ENCODE measurements at regions not wholly inside any gene's neighbourhood (a gene's known extent, or its start where the extent isn't known, plus 50 kb on each side); places are given as distances from the start of the nearest gene placed in this dataset.

- no peak overlapping the region for H3K27ac Mint-ChIP-seq
- no peak for DNase-seq
- H3K9me3 Mint-ChIP-seq, result no peaks in the 10 kb centered on the region
- peaks cover 0 to 4% of the 10 kb centered on the region in 2 donors for H3K36me3 Mint-ChIP-seq
- ATAC-seq (ENCODE audit: low read depth in 2 of 2), result no peak
- H3K27me3 Mint-ChIP-seq, result peaks cover 15 to 36% (median 28%) of the 10 kb centered on the region in 3 donors
- H3K4me1 Mint-ChIP-seq, result peaks cover 0 to 6% (median 2%) of the 10 kb centered on the region in 3 donors
- no peak overlapping the region for H3K4me3 Mint-ChIP-seq
Measured at GRCh38 chr5:148921350-148921749, 94.9 kb downstream of the ADRB2 start.

- DNase-seq (no peak), ATAC-seq (ENCODE audit: low read depth in 2 of 2) (no peak)
- peaks cover 15 to 36% (median 35%) of the 10 kb centered on the region in 3 donors for H3K27me3 Mint-ChIP-seq
- peaks cover 0 to 4% of the 10 kb centered on the region in 2 donors for H3K36me3 Mint-ChIP-seq
- H3K4me3 Mint-ChIP-seq, result no peak overlapping the region
- H3K27ac Mint-ChIP-seq, result no peak overlapping the region
- H3K4me1 Mint-ChIP-seq, result peaks cover 0 to 9% (median 2%) of the 10 kb centered on the region in 3 donors
- no peaks in the 10 kb centered on the region for H3K9me3 Mint-ChIP-seq
Measured at GRCh38 chr5:148922606-148923005, 96.2 kb downstream of the ADRB2 start.

GRCh38 chr5:148923023-148923422 lies 96.6 kb downstream of the ADRB2 start:
- no peak for DNase-seq
- Mint-ChIP-seq H3K4me3 (no peak overlapping the region), H3K9me3 (no peaks in the 10 kb centered on the region), H3K36me3 (peaks cover 0 to 4% of the 10 kb centered on the region in 2 donors), H3K27me3 (peaks cover 15 to 36% (median 35%) of the 10 kb centered on the region in 3 donors), H3K27ac (no peak overlapping the region), H3K4me1 (peaks cover 0 to 9% (median 2%) of the 10 kb centered on the region in 3 donors)
- no peak for ATAC-seq (ENCODE audit: low read depth in 2 of 2)

GRCh38 chr5:148924817-148925216 lies 98.4 kb downstream of the ADRB2 start:
- DNase-seq (no peak), ATAC-seq (ENCODE audit: low read depth in 2 of 2) (no peak)
- no peak overlapping the region for H3K4me3 Mint-ChIP-seq
- peaks cover 3 to 9% (median 7%) of the 10 kb centered on the region in 3 donors for H3K4me1 Mint-ChIP-seq
- H3K27ac Mint-ChIP-seq, result no peak overlapping the region
- H3K9me3 Mint-ChIP-seq, result no peaks in the 10 kb centered on the region
- H3K27me3 Mint-ChIP-seq, result peaks cover 15 to 36% (median 35%) of the 10 kb centered on the region in 3 donors
- peaks cover 0 to 4% of the 10 kb centered on the region in 2 donors for H3K36me3 Mint-ChIP-seq

GRCh38 chr5:148926207-148926606 lies 99.8 kb downstream of the ADRB2 start:
- no peak for ATAC-seq (ENCODE audit: low read depth in 2 of 2)
- H3K27ac Mint-ChIP-seq, result no peak overlapping the region
- H3K9me3 Mint-ChIP-seq, result no peaks in the 10 kb centered on the region
- H3K4me1 Mint-ChIP-seq, result peaks cover 9 to 18% (median 15%) of the 10 kb centered on the region in 3 donors
- no peak overlapping the region for H3K4me3 Mint-ChIP-seq
- H3K27me3 Mint-ChIP-seq, result peaks cover 8 to 25% (median 22%) of the 10 kb centered on the region in 3 donors
- DNase-seq, result no peak
- H3K36me3 Mint-ChIP-seq, result peaks cover 0 to 4% of the 10 kb centered on the region in 2 donors

- H3K4me1 Mint-ChIP-seq, result peaks cover 17 to 30% (median 22%) of the 10 kb centered on the region in 3 donors
- no peak overlapping the region for H3K4me3 Mint-ChIP-seq
- peaks cover 5 to 19% (median 16%) of the 10 kb centered on the region in 3 donors for H3K27me3 Mint-ChIP-seq
- ATAC-seq (ENCODE audit: low read depth in 2 of 2) (no peak), DNase-seq (no peak)
- peaks cover 0 to under 1% of the 10 kb centered on the region in 2 donors for H3K36me3 Mint-ChIP-seq
- no peak overlapping the region for H3K27ac Mint-ChIP-seq
- H3K9me3 Mint-ChIP-seq, result peaks cover 0 to 5% (median 0%) of the 10 kb centered on the region in 7 donors
Measured at GRCh38 chr5:148927307-148927946, 101.0 kb downstream of the ADRB2 start.

GRCh38 chr5:148928141-148928540 lies 101.7 kb downstream of the ADRB2 start:
- no peaks in the 10 kb centered on the region for H3K36me3 Mint-ChIP-seq
- no peak for ATAC-seq (ENCODE audit: low read depth in 2 of 2)
- H3K27ac Mint-ChIP-seq, result no peak overlapping the region
- H3K4me3 Mint-ChIP-seq, result no peak overlapping the region
- peaks cover 5 to 15% (median 9%) of the 10 kb centered on the region in 3 donors for H3K27me3 Mint-ChIP-seq
- H3K9me3 Mint-ChIP-seq, result peaks cover 0 to 5% (median 0%) of the 10 kb centered on the region in 7 donors
- H3K4me1 Mint-ChIP-seq, result peaks cover 17 to 30% (median 22%) of the 10 kb centered on the region in 3 donors
- DNase-seq, result no peak

GRCh38 chr5:148931453-148932057 lies 105.1 kb downstream of the ADRB2 start:
- ATAC-seq (ENCODE audit: low read depth in 2 of 2) (no peak), DNase-seq (no peak)
- peak overlapping the region in 1 of 8 donors; percentile 21 for H3K4me3 Mint-ChIP-seq
- peaks cover 0 to 12% (median 0%) of the 10 kb centered on the region in 3 donors for H3K27me3 Mint-ChIP-seq
- no peaks in the 10 kb centered on the region for H3K36me3 Mint-ChIP-seq
- peak overlapping the region in 1 of 6 donors; percentile 65 for H3K27ac Mint-ChIP-seq
- peaks cover 0 to 5% (median 0%) of the 10 kb centered on the region in 7 donors for H3K9me3 Mint-ChIP-seq
- peaks cover 16 to 30% (median 22%) of the 10 kb centered on the region in 3 donors for H3K4me1 Mint-ChIP-seq

GRCh38 chr5:148932355-148932935 lies 106.0 kb downstream of the ADRB2 start:
- DNase-seq, result no peak
- Mint-ChIP-seq H3K27ac (no peak overlapping the region), H3K36me3 (no peaks in the 10 kb centered on the region), H3K4me1 (peaks cover 14 to 30% (median 22%) of the 10 kb centered on the region in 3 donors), H3K27me3 (peaks cover 0 to 7% (median 0%) of the 10 kb centered on the region in 3 donors), H3K4me3 (no peak overlapping the region), H3K9me3 (peaks cover 0 to 5% (median 0%) of the 10 kb centered on the region in 7 donors)
- no peak for ATAC-seq (ENCODE audit: low read depth in 2 of 2)

GRCh38 chr5:148933903-148934432 lies 107.6 kb downstream of the ADRB2 start:
- ATAC-seq (ENCODE audit: low read depth in 2 of 2), result no peak
- Mint-ChIP-seq H3K9me3 (peaks cover 0 to 5% (median 0%) of the 10 kb centered on the region in 7 donors), H3K27ac (no peak overlapping the region), H3K36me3 (no peaks in the 10 kb centered on the region), H3K27me3 (peaks cover 0 to 7% (median 0%) of the 10 kb centered on the region in 3 donors), H3K4me3 (no peak overlapping the region), H3K4me1 (peaks cover 14 to 30% (median 22%) of the 10 kb centered on the region in 3 donors)
- DNase-seq, result no peak

GRCh38 chr5:148934895-148935400 lies 108.5 kb downstream of the ADRB2 start:
- Mint-ChIP-seq H3K4me3 (no peak overlapping the region), H3K36me3 (no peaks in the 10 kb centered on the region), H3K9me3 (peaks cover 0 to 5% (median 0%) of the 10 kb centered on the region in 7 donors), H3K27ac (no peak overlapping the region), H3K4me1 (peaks cover 14 to 24% (median 18%) of the 10 kb centered on the region in 3 donors), H3K27me3 (peaks cover 0 to 7% (median 2%) of the 10 kb centered on the region in 3 donors)
- no peak for DNase-seq
- no peak for ATAC-seq (ENCODE audit: low read depth in 2 of 2)

GRCh38 chr5:148937239-148937638 lies 110.8 kb downstream of the ADRB2 start:
- peaks cover 0 to 2% (median 0%) of the 10 kb centered on the region in 3 donors for H3K4me1 Mint-ChIP-seq
- H3K36me3 Mint-ChIP-seq, result no peaks in the 10 kb centered on the region
- DNase-seq (no peak), ATAC-seq (ENCODE audit: low read depth in 2 of 2) (no peak)
- no peak overlapping the region for H3K27ac Mint-ChIP-seq
- no peak overlapping the region for H3K4me3 Mint-ChIP-seq
- H3K27me3 Mint-ChIP-seq, result peaks cover 9 to 18% (median 14%) of the 10 kb centered on the region in 3 donors
- H3K9me3 Mint-ChIP-seq, result no peaks in the 10 kb centered on the region

GRCh38 chr5:148937830-148938521 lies 111.6 kb downstream of the ADRB2 start:
- H3K9me3 Mint-ChIP-seq, result no peaks in the 10 kb centered on the region
- no peaks in the 10 kb centered on the region for H3K4me1 Mint-ChIP-seq
- peak overlapping the region in 1 of 8 donors; percentile 3 for H3K4me3 Mint-ChIP-seq
- H3K27me3 Mint-ChIP-seq, result peaks cover 9 to 18% (median 14%) of the 10 kb centered on the region in 3 donors
- H3K36me3 Mint-ChIP-seq, result no peaks in the 10 kb centered on the region
- DNase-seq (no peak), ATAC-seq (ENCODE audit: low read depth in 2 of 2) (no peak)
- peak overlapping the region in 3 of 6 donors; percentile 39 to 84 (median 79) for H3K27ac Mint-ChIP-seq

Measured in naive B cell (primary cell).